ENCODE measurements at regions not wholly inside any gene's neighbourhood (a gene's known extent, or its start where the extent isn't known, plus 50 kb on each side); places are given as distances from the start of the nearest gene placed in this dataset.

- no peaks in the 10 kb centered on the region for H3K27me3 ChIP-seq (ENCODE audit: control insufficient read depth, insufficient read depth, low read length)
- H3K9ac ChIP-seq (ENCODE audit: low read length) = no peak overlapping the region
- no peaks in the 10 kb centered on the region for H3K9me3 ChIP-seq (ENCODE audit: control insufficient read depth, low read length)
- H3K36me3 ChIP-seq (ENCODE audit: control insufficient read depth, insufficient read depth, low read length) = no peaks in the 10 kb centered on the region
- H3K4me3 ChIP-seq (ENCODE audit: low read length) = no peak overlapping the region
- no peaks in the 10 kb centered on the region for H3K4me1 ChIP-seq (ENCODE audit: control insufficient read depth, insufficient read depth, low read length)
Observed at GRCh38 chr14:105841022-105842009, 314.9 kb downstream of the TMEM121 start.

- Histone ChIP-seq H3K9ac (ENCODE audit: low read length) (no peak overlapping the region), H3K27me3 (ENCODE audit: control insufficient read depth, insufficient read depth, low read length) (no peaks in the 10 kb centered on the region), H3K9me3 (ENCODE audit: control insufficient read depth, low read length) (no peaks in the 10 kb centered on the region), H3K36me3 (ENCODE audit: control insufficient read depth, insufficient read depth, low read length) (no peaks in the 10 kb centered on the region), H3K4me1 (ENCODE audit: control insufficient read depth, insufficient read depth, low read length) (no peaks in the 10 kb centered on the region), H3K4me3 (ENCODE audit: low read length) (no peak overlapping the region)
Observed at GRCh38 chr14:105842105-105842504, 315.7 kb downstream of the TMEM121 start.

DNA sequence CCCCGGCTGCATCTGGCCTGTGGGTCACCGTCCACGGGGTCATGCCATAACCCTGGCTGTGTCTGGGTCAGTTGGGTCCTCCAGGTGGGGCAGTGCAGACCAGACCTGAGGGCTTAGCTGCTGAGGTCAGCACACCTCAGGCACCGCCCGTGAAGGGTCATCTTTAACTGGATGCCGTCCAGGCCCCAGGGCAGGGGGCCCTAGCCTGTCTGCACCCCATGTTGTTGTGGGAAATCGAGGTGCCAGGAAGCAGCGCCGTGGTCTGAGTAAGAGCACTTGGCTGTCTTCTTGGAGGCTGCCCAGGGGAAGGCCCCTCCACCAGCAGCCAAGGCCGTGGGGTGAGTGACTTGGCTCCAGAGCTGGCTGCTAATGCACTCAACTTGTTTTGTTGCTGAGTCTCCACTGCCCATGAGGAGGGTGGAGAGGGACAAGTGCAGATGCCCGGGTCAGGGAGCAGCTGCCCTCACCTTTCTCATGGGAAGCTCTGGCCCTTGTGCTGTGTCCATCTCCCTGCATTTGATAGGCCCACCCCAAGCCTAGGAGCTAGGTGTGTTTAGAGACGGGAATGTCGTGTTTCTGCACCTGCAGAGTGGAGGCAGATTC lies 317.2 kb downstream of the TMEM121 start:
- Histone ChIP-seq H3K9ac (ENCODE audit: low read length) (no peak overlapping the region), H3K4me3 (ENCODE audit: low read length) (no peak overlapping the region), H3K27me3 (ENCODE audit: control insufficient read depth, insufficient read depth, low read length) (no peaks in the 10 kb centered on the region), H3K4me1 (ENCODE audit: control insufficient read depth, insufficient read depth, low read length) (no peaks in the 10 kb centered on the region), H3K36me3 (ENCODE audit: control insufficient read depth, insufficient read depth, low read length) (no peaks in the 10 kb centered on the region), H3K9me3 (ENCODE audit: control insufficient read depth, low read length) (no peaks in the 10 kb centered on the region)

- Histone ChIP-seq H3K27me3 (ENCODE audit: control insufficient read depth, insufficient read depth, low read length) (no peaks in the 10 kb centered on the region), H3K4me1 (ENCODE audit: control insufficient read depth, insufficient read depth, low read length) (no peaks in the 10 kb centered on the region), H3K4me3 (ENCODE audit: low read length) (no peak overlapping the region), H3K36me3 (ENCODE audit: control insufficient read depth, insufficient read depth, low read length) (no peaks in the 10 kb centered on the region), H3K9ac (ENCODE audit: low read length) (no peak overlapping the region), H3K9me3 (ENCODE audit: control insufficient read depth, low read length) (no peaks in the 10 kb centered on the region)
Observed at GRCh38 chr14:105844047-105844630, 317.8 kb downstream of the TMEM121 start.

GRCh38 chr14:105844810-105845724 lies 318.7 kb downstream of the TMEM121 start:
- Histone ChIP-seq H3K27me3 (ENCODE audit: control insufficient read depth, insufficient read depth, low read length) (no peaks in the 10 kb centered on the region), H3K9ac (ENCODE audit: low read length) (no peak overlapping the region), H3K4me1 (ENCODE audit: control insufficient read depth, insufficient read depth, low read length) (no peaks in the 10 kb centered on the region), H3K36me3 (ENCODE audit: control insufficient read depth, insufficient read depth, low read length) (no peaks in the 10 kb centered on the region), H3K9me3 (ENCODE audit: control insufficient read depth, low read length) (no peaks in the 10 kb centered on the region), H3K4me3 (ENCODE audit: low read length) (no peak overlapping the region)

DNA sequence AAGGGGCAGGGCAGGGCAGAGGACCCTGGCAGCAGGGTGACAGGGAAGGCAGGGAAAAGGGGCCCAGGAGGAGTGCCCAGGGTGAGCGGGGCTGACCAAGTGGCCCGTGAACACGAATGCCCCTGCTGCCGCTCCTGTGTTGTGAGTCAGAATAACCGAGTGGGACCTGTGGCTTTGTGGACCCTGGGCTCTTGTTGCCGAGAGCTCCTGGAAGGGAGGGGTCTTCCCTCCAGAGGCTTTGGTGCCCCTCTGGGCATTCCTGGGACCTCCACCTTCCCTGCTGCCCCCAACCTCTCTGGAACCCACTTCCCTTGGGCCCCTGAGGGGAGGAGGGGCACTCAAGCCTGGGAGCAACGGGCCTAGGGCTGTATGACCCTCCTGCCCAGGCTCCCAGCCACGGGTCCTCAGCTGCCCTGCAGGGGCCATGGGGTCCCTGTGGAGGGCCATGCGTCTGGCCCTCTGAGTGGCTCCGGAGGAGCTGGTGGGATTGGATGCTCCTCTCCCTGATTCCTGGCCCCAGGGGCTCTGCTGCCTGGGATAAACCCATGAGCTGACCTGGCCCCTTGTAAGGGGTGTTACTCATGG lies 319.4 kb downstream of the TMEM121 start:
- no peaks in the 10 kb centered on the region for H3K9me3 ChIP-seq (ENCODE audit: control insufficient read depth, low read length)
- no peak overlapping the region for H3K9ac ChIP-seq (ENCODE audit: low read length)
- H3K27me3 ChIP-seq (ENCODE audit: control insufficient read depth, insufficient read depth, low read length) = no peaks in the 10 kb centered on the region
- H3K4me3 ChIP-seq (ENCODE audit: low read length) = no peak overlapping the region
- H3K36me3 ChIP-seq (ENCODE audit: control insufficient read depth, insufficient read depth, low read length) = no peaks in the 10 kb centered on the region
- H3K4me1 ChIP-seq (ENCODE audit: control insufficient read depth, insufficient read depth, low read length) = no peaks in the 10 kb centered on the region

DNA sequence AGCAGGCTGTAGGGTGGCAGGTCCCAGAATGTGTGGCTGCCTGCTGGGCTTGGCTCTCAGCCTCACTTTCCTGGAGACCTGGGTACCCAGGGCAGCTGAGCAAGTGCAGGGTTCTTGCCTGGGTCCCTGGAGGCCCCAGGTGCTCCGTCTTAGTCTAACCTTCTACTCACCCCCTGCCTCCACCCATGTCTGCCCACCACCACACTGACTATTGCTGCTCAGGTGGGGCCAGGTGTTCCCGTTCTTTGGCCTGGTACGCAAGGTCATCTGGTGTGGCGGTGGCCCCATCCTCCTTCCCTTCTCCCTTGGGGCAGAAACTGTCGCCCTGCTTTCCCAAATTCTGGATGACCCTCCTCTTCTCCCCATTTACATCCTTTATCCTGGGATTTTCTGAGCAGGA lies 319.9 kb downstream of the TMEM121 start:
- Histone ChIP-seq H3K4me3 (ENCODE audit: low read length) (no peak overlapping the region), H3K9me3 (ENCODE audit: control insufficient read depth, low read length) (no peaks in the 10 kb centered on the region), H3K27me3 (ENCODE audit: control insufficient read depth, insufficient read depth, low read length) (no peaks in the 10 kb centered on the region), H3K9ac (ENCODE audit: low read length) (no peak overlapping the region), H3K4me1 (ENCODE audit: control insufficient read depth, insufficient read depth, low read length) (no peaks in the 10 kb centered on the region), H3K36me3 (ENCODE audit: control insufficient read depth, insufficient read depth, low read length) (no peaks in the 10 kb centered on the region)

GRCh38 chr14:105847400-105847799 lies 321.0 kb downstream of the TMEM121 start:
- Histone ChIP-seq H3K9ac (ENCODE audit: low read length) (no peak overlapping the region), H3K27me3 (ENCODE audit: control insufficient read depth, insufficient read depth, low read length) (no peaks in the 10 kb centered on the region), H3K9me3 (ENCODE audit: control insufficient read depth, low read length) (no peaks in the 10 kb centered on the region), H3K4me1 (ENCODE audit: control insufficient read depth, insufficient read depth, low read length) (no peaks in the 10 kb centered on the region), H3K4me3 (ENCODE audit: low read length) (no peak overlapping the region), H3K36me3 (ENCODE audit: control insufficient read depth, insufficient read depth, low read length) (no peaks in the 10 kb centered on the region)

DNA sequence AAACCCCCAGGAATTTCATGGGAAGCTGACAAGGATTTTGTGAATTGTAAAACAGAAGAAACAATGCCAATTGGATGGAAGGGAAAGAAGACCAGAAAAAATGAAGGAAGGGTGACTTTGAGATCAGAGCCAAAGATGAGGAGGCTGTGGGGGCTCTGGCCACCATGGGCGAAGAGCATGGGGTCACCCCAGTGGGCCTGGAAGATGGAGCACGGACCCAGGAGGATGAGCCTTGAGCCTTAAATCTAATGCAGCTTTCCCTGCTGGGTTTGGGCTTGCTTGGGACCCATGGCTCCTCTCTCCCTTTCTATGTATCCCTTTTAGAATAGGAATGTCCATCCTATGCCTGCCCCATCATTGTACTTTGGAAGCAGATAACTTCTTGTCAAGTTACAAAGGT lies 322.2 kb downstream of the TMEM121 start:
- no peak overlapping the region for H3K9ac ChIP-seq (ENCODE audit: low read length)
- H3K9me3 ChIP-seq (ENCODE audit: control insufficient read depth, low read length) = no peaks in the 10 kb centered on the region
- H3K27me3 ChIP-seq (ENCODE audit: control insufficient read depth, insufficient read depth, low read length) = no peaks in the 10 kb centered on the region
- no peaks in the 10 kb centered on the region for H3K4me1 ChIP-seq (ENCODE audit: control insufficient read depth, insufficient read depth, low read length)
- no peak overlapping the region for H3K4me3 ChIP-seq (ENCODE audit: low read length)
- H3K36me3 ChIP-seq (ENCODE audit: control insufficient read depth, insufficient read depth, low read length) = no peaks in the 10 kb centered on the region

GRCh38 chr14:105849933-105850626 lies 323.7 kb downstream of the TMEM121 start:
- Histone ChIP-seq H3K36me3 (ENCODE audit: control insufficient read depth, insufficient read depth, low read length) (no peaks in the 10 kb centered on the region), H3K9ac (ENCODE audit: low read length) (no peak overlapping the region), H3K4me3 (ENCODE audit: low read length) (no peak overlapping the region), H3K27me3 (ENCODE audit: control insufficient read depth, insufficient read depth, low read length) (no peaks in the 10 kb centered on the region), H3K4me1 (ENCODE audit: control insufficient read depth, insufficient read depth, low read length) (no peaks in the 10 kb centered on the region), H3K9me3 (ENCODE audit: control insufficient read depth, low read length) (no peaks in the 10 kb centered on the region)
